HCT116 (cell line): ENCODE measurements at regions not wholly inside any gene's neighbourhood (a gene's known extent, or its start where the extent isn't known, plus 50 kb on each side); places are given as distances from the start of the nearest gene placed in this dataset.

Experiments used
- ATAC-seq: fragments of 200-7000 bp; cut with Tn5 transposase; 2 replicates; pipeline ENCODE4 v1.9.1; 2020; ENCODE audit warnings: mild to moderate bottlenecking, moderate library complexity
- BruUV-seq: library from RNA; stranded (reverse); fragments of 400-500 nt; replicated peaks from 2 replicates; lab custom pipeline; 2021; lab: Mats Ljungman, UMichigan
- CTCF ChIA-PET: fragments of 300-600 bp; sonication (Branson Sonifier 250); formaldehyde crosslinking; loops from one replicate; lab custom pipeline; 2021; ENCODE audit warnings: antibody characterized with exemption; lab: Charles Lee
- POLR2A ChIA-PET: fragments of 300-600, 350-600 bp; sonication (Branson Sonifier 250); formaldehyde crosslinking; loops from one replicate; lab custom pipeline; 2021; ENCODE audit warnings: antibody characterized with exemption; lab: Charles Lee
- RAD21 ChIA-PET, 2 experiments: fragments of 300-600 bp; sonication (Branson Sonifier 250); formaldehyde crosslinking; loops; one replicate each; lab custom pipeline; 2023; ENCODE audit warnings: low total read pairs in 2 of 2; ENCODE audit not compliant: uncharacterized antibody in 2 of 2, unreplicated experiment in 2 of 2, low non-redundant PET in 1 of 2; lab: Charles Lee
- DNase-seq: peaks from one replicate; pipeline ENCODE4 v3.0.0-alpha.2; 2010; ENCODE audit warnings: low read depth, low spot score
- H2AFZ ChIP-seq: fragments of 200-600 bp; shearing (Covaris generic), sonication (generic); 2 replicates; pipeline ENCODE4 v1.6.1; 2017; ENCODE audit warnings: low read depth, mixed run types, mixed read lengths, antibody characterized with exemption, low read length; ENCODE audit not compliant: poor library complexity, severe bottlenecking
- H3K27ac ChIP-seq: 2 replicates; pipeline ENCODE4 v1.5.1; 2012; ENCODE audit warnings: low read depth, low read length
- H3K27me3 ChIP-seq: fragments of 200-600 bp; sonication (generic); 2 replicates; pipeline ENCODE4 v1.6.1; 2016; ENCODE audit warnings: mixed run types, low read length, mixed read lengths; ENCODE audit not compliant: insufficient read depth
- H3K36me3 ChIP-seq, 2 experiments: fragments of 200-500 bp in 1 of 2; fragments of 200-600 bp in 1 of 2; sonication (Bioruptor generic) in 1 of 2; sonication (generic) in 1 of 2; 2 replicates each; pipeline versions ENCODE4 v1.5.1 to v1.6.1; 2014 to 2016; ENCODE audit warnings: low read length in 2 of 2, inconsistent platforms in 1 of 2, mixed read lengths in 1 of 2, mixed run types in 1 of 2; ENCODE audit not compliant: insufficient read depth in 2 of 2, control insufficient read depth in 1 of 2
- H3K4me1 ChIP-seq, 2 experiments: fragments of 200-600 bp in 1 of 2; sonication (generic) in 1 of 2; 2 replicates each; pipeline versions ENCODE4 v1.5.1 to v1.6.1; 2012 to 2017; ENCODE audit warnings: low read length in 2 of 2, inconsistent platforms in 1 of 2, mild to moderate bottlenecking in 1 of 2, mixed read lengths in 1 of 2, mixed run types in 1 of 2, moderate library complexity in 1 of 2; ENCODE audit not compliant: insufficient read depth in 2 of 2, control insufficient read depth in 1 of 2
- H3K4me2 ChIP-seq: fragments of 200-600 bp; sonication (generic); 2 replicates; pipeline ENCODE4 v1.6.1; 2017; ENCODE audit warnings: mixed run types, low read length, mixed read lengths
- H3K4me3 ChIP-seq, 2 experiments: fragments of 200-600 bp in 1 of 2; sonication (generic) in 1 of 2; replicated peaks in 1 of 2; 2 replicates each; pipeline ENCODE4 v1.5.1; 2011 to 2016; ENCODE audit warnings: low read length in 2 of 2, control low read depth in 1 of 2, low read depth in 1 of 2, mild to moderate bottlenecking in 1 of 2, mixed read lengths in 1 of 2, mixed run types in 1 of 2
- H3K79me2 ChIP-seq: fragments of 200-600 bp; sonication (generic); 2 replicates; pipeline ENCODE4 v1.6.1; 2017; ENCODE audit warnings: mild to moderate bottlenecking, mixed run types, low read length, moderate library complexity, mixed read lengths; ENCODE audit not compliant: insufficient read depth
- H3K9ac ChIP-seq: fragments of 200-600 bp; sonication (generic); 2 replicates; pipeline ENCODE4 v1.6.1; 2016; ENCODE audit warnings: low read length, mixed read lengths
- H3K9me2 ChIP-seq: fragments of 200-600 bp; sonication (generic), shearing (Covaris generic); 2 replicates; pipeline ENCODE4 v1.6.1; 2017; ENCODE audit warnings: mixed run types, mild to moderate bottlenecking, moderate library complexity; ENCODE audit not compliant: insufficient read depth
- H3K9me3 ChIP-seq, 2 experiments: fragments of 200-500 bp in 1 of 2; fragments of 200-600 bp in 1 of 2; sonication (Bioruptor generic) in 1 of 2; sonication (generic) in 1 of 2; 2 replicates each; pipeline ENCODE4 v1.6.1; 2014 to 2017; ENCODE audit warnings: low read length in 2 of 2, mixed read lengths in 2 of 2, inconsistent platforms in 1 of 2, low read depth in 1 of 2, mild to moderate bottlenecking in 1 of 2, mixed run types in 1 of 2, moderate library complexity in 1 of 2; ENCODE audit not compliant: control insufficient read depth in 1 of 2, insufficient read depth in 1 of 2
- H4K20me1 ChIP-seq: fragments of 200-600 bp; sonication (generic), shearing (Covaris generic); 2 replicates; pipeline ENCODE4 v1.6.1; 2017; ENCODE audit warnings: mixed run types, mild to moderate bottlenecking, moderate library complexity; ENCODE audit not compliant: insufficient read depth
- CEBPB ChIP-seq: IDR thresholded peaks from 2 replicates; pipeline ENCODE4 v1.6.1; 2012; ENCODE audit warnings: low read depth
- EGR1 ChIP-seq: IDR thresholded peaks from 2 replicates; pipeline ENCODE4 v1.6.1; 2012; ENCODE audit warnings: low read depth
- EZH2 ChIP-seq: fragments of 200-600 bp; sonication (generic); IDR thresholded peaks from 2 replicates; pipeline ENCODE4 v1.6.1; 2017; ENCODE audit warnings: antibody characterized with exemption, mixed run types
- FOSL1 ChIP-seq: IDR thresholded peaks from 2 replicates; pipeline ENCODE4 v1.6.1; 2012; ENCODE audit warnings: low read depth
- JUND ChIP-seq: IDR thresholded peaks from 2 replicates; pipeline ENCODE4 v1.6.1; 2012
- POLR2A ChIP-seq: IDR thresholded peaks from 2 replicates; pipeline ENCODE4 v1.7.0; 2011; ENCODE audit warnings: borderline replicate concordance; ENCODE audit not compliant: insufficient read depth, insufficient read length; ENCODE audit errors: extremely low read depth
- POLR2AphosphoS5 ChIP-seq: IDR thresholded peaks from 2 replicates; pipeline ENCODE4 v1.6.1; 2011; ENCODE audit warnings: mild to moderate bottlenecking, low read depth, low read length, moderate library complexity
- RAD21 ChIP-seq: IDR thresholded peaks from 2 replicates; pipeline ENCODE4 v1.6.1; 2012; ENCODE audit warnings: low read depth, mild to moderate bottlenecking
- TCF7L2 ChIP-seq: IDR thresholded peaks from 2 replicates; pipeline ENCODE4 v1.7.0; 2011; ENCODE audit warnings: borderline replicate concordance, inconsistent platforms; ENCODE audit not compliant: insufficient read depth, insufficient read length; ENCODE audit errors: extremely low read depth
- YY1 ChIP-seq: IDR thresholded peaks from 2 replicates; pipeline ENCODE4 v1.6.1; 2011; ENCODE audit warnings: low read length, low read depth, moderate library complexity, mild to moderate bottlenecking; ENCODE audit not compliant: insufficient replicate concordance; ENCODE audit errors: extremely low read depth
- intact Hi-C: fragments of 100-400 bp; cut with micrococcal nuclease; formaldehyde crosslinking; loops from 2 replicates; pipeline ENCODE4 v1.10.0; 2022
- TF ChIP-seq, protein P1 (sequence below), 3 experiments: fragments of 200-600 bp in 1 of 3; sonication (generic) in 1 of 3; IDR thresholded peaks in 2 of 3; conservative IDR thresholded peaks in 1 of 3; 2 replicates each; pipeline ENCODE4 v1.5.1; 2012 to 2017; ENCODE audit warnings: low read depth in 2 of 3, low read length in 2 of 3, antibody characterized with exemption in 1 of 3, borderline replicate concordance in 1 of 3, control low read depth in 1 of 3, mild to moderate bottlenecking in 1 of 3, mixed read lengths in 1 of 3, mixed run types in 1 of 3, moderate library complexity in 1 of 3; ENCODE audit not compliant: insufficient read depth in 1 of 3
- TF ChIP-seq, protein P2 (sequence below): IDR thresholded peaks from 2 replicates; pipeline ENCODE4 v1.6.1; 2012
- TF ChIP-seq, protein P3 (sequence below): IDR thresholded peaks from 2 replicates; pipeline ENCODE4 v1.6.1; 2012; ENCODE audit warnings: low read depth
- TF ChIP-seq, protein P4 (sequence below): IDR thresholded peaks from 2 replicates; pipeline ENCODE4 v1.6.1; 2012
- TF ChIP-seq, protein P5 (sequence below): IDR thresholded peaks from 2 replicates; pipeline ENCODE4 v1.6.1; 2011; ENCODE audit warnings: mild to moderate bottlenecking, low read length, moderate library complexity; ENCODE audit not compliant: insufficient replicate concordance; ENCODE audit errors: extremely low read depth

DNA sequence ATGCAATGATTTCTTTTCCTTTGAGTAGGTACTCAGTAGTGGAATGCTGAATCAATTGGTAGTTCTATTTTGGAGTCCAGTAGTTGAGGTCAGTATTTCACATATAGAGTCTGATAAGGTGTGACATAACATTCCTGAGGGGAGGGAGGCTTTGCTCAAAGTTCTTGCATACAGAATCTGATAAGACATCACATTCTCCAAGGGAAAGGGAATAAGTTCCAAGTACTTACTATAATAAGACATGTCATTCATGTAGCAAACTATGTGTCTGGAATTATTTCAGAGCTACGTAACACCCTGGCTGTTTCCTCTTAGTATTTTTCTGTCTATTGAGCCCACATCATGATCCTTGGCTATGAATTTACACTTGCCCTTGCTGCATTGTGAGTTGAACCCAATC lies 74.3 kb upstream of the POM121L12 start:
- no peaks in the 10 kb centered on the region for H3K79me2 ChIP-seq
- H3K27ac ChIP-seq: no peak overlapping the region
- ChIA-PET CTCF (no interaction called here), RAD21 (no interaction called here), POLR2A (no interaction called here)
- no peak overlapping the region for H3K4me3 ChIP-seq
- no peak overlapping the region for H3K4me2 ChIP-seq
- H3K4me1 ChIP-seq: no peaks in the 10 kb centered on the region
- H3K27me3 ChIP-seq: no peaks in the 10 kb centered on the region
- H3K9me2 ChIP-seq: no peaks in the 10 kb centered on the region
- no peaks in the 10 kb centered on the region for H3K36me3 ChIP-seq
- H3K9ac ChIP-seq: no peak overlapping the region
- DNase-seq (no peak), ATAC-seq (no peak)
- intact Hi-C loops: no loop called here
- H3K9me3 ChIP-seq: peaks cover 5 to 8% of the 10 kb centered on the region in 2 experiments; a peak in 2 of 4 replicates
- TF ChIP-seq, protein P1, sequence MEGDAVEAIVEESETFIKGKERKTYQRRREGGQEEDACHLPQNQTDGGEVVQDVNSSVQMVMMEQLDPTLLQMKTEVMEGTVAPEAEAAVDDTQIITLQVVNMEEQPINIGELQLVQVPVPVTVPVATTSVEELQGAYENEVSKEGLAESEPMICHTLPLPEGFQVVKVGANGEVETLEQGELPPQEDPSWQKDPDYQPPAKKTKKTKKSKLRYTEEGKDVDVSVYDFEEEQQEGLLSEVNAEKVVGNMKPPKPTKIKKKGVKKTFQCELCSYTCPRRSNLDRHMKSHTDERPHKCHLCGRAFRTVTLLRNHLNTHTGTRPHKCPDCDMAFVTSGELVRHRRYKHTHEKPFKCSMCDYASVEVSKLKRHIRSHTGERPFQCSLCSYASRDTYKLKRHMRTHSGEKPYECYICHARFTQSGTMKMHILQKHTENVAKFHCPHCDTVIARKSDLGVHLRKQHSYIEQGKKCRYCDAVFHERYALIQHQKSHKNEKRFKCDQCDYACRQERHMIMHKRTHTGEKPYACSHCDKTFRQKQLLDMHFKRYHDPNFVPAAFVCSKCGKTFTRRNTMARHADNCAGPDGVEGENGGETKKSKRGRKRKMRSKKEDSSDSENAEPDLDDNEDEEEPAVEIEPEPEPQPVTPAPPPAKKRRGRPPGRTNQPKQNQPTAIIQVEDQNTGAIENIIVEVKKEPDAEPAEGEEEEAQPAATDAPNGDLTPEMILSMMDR (IDR thresholded peaks at IDR 0.05 in 2 of 3, conservative IDR thresholded peaks at IDR 0.05 in 1 of 3; ENCODE audit: borderline replicate concordance in 1 of 3, insufficient read depth in 1 of 3, low read depth in 2 of 3, low read length in 2 of 3): no peak
- TF ChIP-seq POLR2AphosphoS5 (no peak), TCF7L2 (no peak), JUND (no peak), FOSL1 (no peak), EGR1 (no peak), RAD21 (no peak), EZH2 (no peak), CEBPB (no peak), POLR2A (no peak), YY1 (no peak)
- TF ChIP-seq, protein P2, sequence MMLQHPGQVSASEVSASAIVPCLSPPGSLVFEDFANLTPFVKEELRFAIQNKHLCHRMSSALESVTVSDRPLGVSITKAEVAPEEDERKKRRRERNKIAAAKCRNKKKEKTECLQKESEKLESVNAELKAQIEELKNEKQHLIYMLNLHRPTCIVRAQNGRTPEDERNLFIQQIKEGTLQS: no peak
- TF ChIP-seq, protein P3, sequence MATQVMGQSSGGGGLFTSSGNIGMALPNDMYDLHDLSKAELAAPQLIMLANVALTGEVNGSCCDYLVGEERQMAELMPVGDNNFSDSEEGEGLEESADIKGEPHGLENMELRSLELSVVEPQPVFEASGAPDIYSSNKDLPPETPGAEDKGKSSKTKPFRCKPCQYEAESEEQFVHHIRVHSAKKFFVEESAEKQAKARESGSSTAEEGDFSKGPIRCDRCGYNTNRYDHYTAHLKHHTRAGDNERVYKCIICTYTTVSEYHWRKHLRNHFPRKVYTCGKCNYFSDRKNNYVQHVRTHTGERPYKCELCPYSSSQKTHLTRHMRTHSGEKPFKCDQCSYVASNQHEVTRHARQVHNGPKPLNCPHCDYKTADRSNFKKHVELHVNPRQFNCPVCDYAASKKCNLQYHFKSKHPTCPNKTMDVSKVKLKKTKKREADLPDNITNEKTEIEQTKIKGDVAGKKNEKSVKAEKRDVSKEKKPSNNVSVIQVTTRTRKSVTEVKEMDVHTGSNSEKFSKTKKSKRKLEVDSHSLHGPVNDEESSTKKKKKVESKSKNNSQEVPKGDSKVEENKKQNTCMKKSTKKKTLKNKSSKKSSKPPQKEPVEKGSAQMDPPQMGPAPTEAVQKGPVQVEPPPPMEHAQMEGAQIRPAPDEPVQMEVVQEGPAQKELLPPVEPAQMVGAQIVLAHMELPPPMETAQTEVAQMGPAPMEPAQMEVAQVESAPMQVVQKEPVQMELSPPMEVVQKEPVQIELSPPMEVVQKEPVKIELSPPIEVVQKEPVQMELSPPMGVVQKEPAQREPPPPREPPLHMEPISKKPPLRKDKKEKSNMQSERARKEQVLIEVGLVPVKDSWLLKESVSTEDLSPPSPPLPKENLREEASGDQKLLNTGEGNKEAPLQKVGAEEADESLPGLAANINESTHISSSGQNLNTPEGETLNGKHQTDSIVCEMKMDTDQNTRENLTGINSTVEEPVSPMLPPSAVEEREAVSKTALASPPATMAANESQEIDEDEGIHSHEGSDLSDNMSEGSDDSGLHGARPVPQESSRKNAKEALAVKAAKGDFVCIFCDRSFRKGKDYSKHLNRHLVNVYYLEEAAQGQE: no peak
- TF ChIP-seq, protein P4, sequence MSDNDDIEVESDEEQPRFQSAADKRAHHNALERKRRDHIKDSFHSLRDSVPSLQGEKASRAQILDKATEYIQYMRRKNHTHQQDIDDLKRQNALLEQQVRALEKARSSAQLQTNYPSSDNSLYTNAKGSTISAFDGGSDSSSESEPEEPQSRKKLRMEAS: no peak
- TF ChIP-seq, protein P5, sequence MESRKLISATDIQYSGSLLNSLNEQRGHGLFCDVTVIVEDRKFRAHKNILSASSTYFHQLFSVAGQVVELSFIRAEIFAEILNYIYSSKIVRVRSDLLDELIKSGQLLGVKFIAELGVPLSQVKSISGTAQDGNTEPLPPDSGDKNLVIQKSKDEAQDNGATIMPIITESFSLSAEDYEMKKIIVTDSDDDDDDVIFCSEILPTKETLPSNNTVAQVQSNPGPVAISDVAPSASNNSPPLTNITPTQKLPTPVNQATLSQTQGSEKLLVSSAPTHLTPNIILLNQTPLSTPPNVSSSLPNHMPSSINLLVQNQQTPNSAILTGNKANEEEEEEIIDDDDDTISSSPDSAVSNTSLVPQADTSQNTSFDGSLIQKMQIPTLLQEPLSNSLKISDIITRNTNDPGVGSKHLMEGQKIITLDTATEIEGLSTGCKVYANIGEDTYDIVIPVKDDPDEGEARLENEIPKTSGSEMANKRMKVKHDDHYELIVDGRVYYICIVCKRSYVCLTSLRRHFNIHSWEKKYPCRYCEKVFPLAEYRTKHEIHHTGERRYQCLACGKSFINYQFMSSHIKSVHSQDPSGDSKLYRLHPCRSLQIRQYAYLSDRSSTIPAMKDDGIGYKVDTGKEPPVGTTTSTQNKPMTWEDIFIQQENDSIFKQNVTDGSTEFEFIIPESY: no peak
- no TSS peak for BruUV-seq
- no peak overlapping the region for H2AFZ ChIP-seq
- no peaks in the 10 kb centered on the region for H4K20me1 ChIP-seq
